ENCODE measurements at regions not wholly inside any gene's neighbourhood (a gene's known extent, or its start where the extent isn't known, plus 50 kb on each side); places are given as distances from the start of the nearest gene placed in this dataset.

DNA sequence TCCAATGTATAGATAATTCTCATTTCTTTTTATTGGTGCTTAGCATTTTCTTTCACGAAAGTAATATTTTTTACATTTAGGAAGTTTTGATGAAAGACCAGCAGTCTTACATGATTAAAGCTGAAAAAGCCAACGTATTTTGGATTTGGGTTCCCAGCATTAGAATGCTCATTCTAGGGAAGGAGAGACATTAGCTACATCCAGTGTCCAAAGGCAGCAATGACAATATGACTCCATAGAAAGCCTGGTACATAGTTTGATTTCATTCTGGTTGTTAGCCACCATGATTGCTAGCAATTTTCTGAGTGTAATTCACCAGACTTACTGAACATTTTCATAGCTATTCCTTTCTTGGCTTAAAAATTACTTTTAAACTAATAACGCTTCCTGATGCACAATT lies 1397.5 kb downstream of the PCDH7 start:
- DNase-seq = no peak

DNA sequence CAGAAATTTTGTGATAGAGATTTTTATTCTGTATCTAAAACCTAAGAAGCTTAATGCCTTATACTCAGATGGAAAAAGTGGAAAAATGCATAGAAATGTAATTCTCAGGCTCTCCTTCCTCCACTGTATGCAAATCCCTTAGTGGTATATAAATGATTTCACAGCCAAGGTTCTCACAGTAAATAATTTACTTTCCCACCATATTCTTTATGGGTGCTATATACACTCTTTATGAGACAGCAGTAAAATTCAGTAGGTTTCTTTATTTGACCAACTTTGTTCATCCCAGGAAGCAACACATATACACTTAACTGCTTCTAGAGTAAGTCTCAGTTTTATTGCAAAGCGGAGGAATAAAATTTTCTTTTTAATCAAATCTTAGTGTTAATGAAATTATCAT lies 1399.7 kb downstream of the PCDH7 start:
- DNase-seq = no peak

DNA sequence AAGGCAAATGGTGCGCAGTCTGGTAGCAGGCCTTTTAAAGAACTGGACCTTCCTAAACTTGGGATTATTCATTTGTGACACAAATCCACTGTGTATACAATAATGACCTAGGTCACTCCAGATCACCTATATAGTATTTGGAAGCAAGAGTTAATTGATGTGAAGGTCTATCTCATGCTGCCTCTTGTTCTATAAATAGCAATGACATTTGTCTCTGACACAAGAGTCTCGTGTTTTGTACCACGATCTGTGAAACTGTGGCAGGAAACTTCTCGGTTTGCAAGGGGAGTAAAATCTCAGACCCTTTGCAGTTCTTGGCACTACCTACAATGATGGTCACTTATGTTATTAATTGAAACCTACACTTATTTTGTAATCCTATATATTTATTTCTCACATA lies 1408.4 kb downstream of the PCDH7 start:
- DNase-seq = no peak

DNA sequence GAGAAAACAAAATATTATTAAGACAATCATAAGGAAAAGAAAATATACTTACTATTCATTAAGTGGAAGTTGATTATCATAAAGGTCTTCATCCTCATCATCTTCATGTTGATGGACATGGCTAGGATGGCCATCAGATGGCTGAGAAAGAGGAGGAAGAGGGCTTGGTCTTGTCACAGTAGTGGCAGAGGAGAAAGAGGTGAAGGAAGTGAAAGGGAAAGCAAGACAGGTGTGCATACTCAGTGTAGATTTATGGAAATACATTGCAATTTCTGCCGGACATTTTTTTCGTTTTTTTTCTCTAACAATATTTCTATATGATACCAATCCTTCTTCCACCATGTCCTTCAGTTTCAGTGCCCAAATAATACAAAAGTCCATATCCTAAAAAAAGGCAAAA lies 1409.8 kb downstream of the PCDH7 start:
- DNase-seq = no peak

DNA sequence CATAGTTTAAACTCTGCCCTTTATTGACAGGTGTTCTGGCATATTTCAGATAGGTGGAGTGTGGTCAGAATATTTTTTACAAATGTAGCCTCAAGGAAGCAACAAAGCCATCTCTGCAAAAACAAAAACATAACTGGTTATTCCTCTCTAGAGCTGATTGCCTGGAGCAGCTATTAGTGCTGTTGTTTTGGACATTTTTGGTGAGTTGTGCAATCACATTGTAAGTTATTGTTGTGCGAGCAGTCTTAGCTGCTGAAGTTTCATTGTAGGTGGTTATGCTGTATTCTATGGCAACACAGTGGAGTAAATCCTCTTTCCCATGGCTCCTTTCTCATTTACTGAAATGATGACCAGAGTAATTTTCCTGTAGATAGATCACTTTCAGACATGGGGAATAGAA lies 1413.0 kb downstream of the PCDH7 start:
- no peak for DNase-seq

DNA sequence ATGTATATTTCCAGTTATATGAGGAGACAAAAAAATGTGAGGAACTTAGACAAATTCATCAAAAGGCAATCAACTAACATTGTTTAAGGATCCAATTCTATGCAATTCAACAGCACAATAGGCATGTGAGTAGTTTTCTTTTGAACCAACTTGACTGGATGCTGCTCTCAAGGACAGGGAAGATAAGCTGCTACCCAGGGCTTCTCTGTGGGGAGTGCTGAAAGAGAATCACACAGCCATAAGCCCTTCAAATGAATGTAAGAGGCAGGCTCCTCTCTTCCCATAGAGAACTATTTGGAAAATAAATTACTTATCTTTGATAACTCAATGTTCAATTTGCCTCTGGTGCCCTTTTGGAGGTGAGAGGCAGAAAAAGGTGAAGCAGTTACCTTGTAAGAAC lies 1413.6 kb downstream of the PCDH7 start:
- no peak for DNase-seq

DNA sequence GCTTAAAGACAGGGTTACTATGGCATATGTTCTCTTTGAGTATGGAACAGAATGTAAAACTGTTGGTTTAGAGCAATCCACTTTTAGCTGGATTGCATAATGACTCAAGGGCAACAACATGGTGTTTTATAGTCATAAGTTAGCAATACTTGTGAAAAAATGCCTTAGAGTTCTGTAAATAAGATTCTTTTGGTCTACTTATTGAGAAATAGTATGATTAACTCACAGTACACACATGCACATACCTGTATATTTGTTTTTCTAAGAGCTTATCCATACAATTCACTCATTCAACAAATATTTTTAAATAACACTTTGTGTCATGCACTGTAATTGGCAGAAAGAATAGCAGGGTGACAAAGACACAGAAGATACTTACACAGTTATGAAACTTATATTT lies 1415.5 kb downstream of the PCDH7 start:
- DNase-seq = no peak

DNA sequence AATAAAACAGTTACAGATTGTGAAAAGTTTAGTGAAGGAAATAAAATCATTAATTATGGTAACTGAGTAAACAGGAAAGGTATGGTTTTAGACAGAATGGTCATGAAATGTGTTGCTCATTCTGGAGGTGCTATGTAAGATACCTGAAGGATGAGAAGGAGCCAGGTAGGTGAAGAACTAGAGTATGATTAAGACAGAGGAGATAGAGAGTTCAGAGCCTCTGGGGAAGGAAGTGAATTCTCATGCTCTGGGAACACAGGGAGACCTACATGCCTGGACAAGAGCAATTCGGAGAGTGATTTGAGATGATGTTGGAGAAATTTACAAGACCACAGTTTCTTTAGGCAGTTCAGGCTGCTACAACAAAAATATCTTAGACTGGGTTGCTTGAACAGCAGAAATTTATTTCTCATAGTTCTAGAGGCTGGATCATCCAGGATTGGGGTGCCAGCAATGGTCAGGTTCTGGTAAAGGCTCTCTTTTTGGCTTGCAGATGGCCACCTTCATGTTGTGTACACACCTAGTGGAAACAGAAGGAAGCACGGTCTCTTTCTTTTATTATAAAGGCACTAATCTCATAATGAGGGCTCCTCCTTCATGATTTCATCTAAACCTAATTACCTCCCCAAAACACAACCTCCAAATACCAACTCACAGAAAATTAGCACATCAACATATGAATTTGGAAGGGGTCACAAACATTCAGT lies 1416.1 kb downstream of the PCDH7 start:
- DNase-seq = no peak

DNA sequence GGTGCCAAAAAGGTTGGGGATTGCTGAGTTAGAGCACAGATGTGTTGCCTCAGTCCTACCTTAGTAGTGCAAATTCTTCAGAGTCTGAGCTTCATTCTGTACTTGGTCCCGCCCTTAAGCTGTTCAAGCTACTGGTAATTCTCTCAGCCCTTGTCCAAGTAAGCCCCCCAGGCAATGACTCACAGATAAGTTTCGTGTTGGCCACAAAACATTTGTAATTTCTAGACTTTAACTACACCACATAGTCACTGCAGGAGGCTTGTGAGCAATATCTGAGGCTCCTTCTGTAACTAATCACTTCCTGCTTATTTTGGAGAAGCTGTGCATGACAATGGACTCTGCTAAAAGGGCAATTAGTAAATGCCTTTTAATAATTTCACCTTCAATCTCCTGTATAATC lies 1420.5 kb downstream of the PCDH7 start:
- no peak for DNase-seq

DNA sequence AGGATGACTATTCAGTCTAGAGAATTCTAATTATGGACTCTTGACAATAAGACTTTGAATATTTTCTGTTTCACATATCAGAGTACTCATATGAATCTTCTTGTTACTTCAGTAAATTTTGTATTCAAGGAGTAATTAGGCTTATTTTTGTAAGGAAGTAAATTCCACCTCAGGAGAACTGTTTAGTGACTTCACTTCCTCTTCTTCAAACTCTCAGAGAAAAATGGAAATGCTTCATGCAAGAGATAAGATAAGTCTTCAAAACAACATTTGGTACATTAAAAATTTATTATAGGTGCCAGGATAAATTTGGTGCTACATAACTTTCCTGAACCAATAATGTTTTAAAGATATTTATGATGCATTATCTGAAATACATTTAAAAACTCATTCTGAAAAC lies 1421.9 kb downstream of the PCDH7 start:
- no peak for DNase-seq

DNA sequence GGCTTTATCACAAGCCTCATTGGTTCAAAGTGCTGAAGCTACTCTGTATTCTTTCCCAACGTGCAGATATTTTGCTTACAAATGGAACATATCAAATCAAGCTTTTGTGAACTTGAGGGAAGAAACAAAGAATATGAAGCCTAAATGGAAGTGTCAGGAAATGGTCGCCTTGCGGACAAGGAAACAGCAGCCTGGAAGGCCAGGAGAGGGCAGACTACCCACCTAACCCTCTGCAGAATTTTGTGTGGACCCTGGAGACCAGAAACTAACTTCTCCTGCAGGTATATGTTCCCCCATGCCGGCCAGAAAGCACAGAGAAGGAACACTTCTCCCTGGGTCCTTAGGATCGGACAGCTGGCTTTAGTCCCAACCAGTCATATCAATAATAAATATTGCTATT lies 1425.8 kb downstream of the PCDH7 start:
- no peak for DNase-seq

DNA sequence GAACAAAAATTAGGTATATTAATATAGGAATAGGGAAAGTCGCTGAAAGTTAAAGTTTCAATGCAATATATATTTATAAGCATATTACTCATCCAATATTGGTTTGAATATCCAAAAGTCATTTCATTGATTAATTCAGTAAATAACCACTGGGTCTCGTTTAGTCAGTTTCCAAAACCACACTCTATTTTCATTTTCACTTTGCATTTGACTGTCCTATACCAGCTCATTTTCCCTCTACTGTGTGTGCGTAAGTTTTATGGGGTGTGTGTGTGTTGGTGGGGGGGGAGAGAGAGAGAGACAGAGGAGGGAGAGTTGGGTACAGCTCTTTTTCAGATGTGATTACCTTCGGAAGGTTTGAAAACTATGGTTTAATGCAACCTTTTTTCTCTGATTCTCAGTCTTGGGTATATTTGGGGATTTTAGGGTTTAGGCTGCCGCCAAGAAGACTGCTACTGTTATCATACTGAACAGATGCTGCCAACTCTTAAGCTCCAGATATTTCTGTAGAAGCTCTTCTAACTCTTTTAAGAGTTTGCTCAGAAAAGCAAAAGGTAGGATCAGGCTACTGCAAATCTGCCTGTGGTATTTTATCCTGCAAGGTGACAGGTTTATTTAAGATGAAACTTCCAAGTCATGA lies 1427.4 kb downstream of the PCDH7 start:
- DNase-seq = no peak

DNA sequence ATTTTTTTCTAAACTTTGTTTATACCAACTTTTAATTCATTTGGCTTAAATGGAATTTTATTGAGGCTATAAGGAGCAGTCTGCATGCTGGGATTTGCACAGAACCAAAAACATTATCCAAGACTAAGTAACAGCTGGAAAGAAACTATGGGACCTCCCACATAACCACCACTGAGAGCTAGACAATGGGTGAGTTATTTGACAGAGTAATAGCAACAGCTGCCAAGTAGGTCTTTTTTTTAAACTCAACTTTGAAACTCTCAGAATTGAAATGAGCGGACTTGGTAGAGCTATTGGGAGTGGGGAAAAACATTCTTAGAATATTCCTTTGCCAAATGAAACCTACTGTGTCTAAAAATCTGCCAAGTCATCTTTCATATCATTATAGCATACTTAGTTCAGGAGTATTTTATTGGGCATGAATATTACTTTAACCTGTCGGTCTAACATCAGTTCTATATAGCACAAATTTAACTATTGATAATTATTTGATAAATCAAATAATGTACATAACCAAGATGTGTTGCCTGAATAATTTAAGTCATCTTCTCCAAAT lies 1428.0 kb downstream of the PCDH7 start:
- DNase-seq = no peak

DNA sequence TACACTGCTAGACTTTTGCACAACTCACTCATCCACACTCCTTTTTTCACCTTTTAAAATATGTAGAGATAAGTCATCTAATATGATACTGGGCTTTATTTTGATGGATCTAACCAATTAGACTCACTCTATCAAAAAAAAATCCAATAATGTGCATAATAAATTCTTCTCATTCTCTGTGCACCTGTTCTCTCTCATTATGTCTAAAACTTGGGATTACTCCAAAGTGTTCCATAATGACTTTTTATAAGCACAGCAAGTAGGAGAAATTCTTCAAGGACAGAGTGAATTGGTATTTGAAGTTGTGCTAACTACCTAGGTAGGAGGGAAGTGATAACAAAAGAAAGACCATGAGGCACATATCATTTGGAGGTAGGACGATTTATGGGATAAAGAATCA lies 1438.8 kb downstream of the PCDH7 start:
- DNase-seq = no peak

DNA sequence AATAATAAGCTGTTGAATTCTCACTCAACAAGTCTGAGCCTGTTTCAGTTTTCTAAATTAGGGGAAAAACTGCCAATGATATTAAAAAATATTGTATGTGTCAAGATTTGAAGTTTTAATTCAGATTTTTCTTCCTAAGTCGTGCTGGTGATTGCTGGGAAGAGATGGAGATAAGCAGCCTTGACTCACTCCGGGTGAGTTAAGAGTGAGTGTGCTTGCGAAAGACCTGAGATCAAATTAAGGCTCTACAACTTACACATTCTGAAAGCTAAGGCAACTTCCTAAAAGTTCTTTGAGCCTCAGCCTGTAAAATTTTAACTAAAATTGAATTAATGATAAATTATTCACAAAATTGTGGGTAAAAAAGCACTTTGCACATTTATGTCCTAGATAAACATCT lies 1441.2 kb downstream of the PCDH7 start:
- DNase-seq = no peak

DNA sequence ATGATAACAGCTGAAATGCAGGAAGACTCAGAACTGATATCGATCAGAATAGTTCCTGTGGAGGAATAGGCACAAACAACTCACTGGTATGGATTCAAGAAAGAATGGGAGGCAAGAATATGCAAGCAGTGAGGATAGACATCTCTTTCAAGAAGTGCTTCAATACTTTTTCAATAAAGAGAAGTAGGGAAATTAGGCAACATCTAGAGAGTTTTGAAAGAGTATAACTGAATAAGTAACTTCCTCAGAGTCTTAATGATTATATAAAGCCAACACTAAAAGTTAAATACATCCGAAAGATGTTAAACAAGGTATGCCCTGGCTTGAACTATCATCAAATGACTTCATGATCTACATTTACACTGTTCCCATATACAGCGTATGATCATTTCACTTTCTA lies 1443.0 kb downstream of the PCDH7 start:
- DNase-seq = no peak

DNA sequence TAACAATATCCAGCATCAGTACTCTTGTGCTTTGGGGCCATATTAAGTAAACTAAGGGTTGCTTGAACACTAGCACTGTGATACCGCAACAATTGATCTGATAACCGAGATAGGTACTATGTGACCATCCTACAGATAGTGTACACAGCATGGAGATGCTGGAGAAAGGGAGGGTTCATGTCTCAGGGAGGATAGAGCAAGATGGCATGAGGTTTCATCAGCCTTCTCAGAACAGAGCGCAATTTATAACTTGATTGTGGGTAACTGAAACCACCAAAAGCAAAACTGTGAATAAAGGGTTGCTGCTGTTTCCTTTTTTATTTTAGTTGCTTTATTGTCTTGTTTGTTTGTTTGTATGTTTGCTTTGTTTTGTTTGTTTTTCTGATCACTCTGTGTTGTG lies 1449.7 kb downstream of the PCDH7 start:
- no peak for DNase-seq

DNA sequence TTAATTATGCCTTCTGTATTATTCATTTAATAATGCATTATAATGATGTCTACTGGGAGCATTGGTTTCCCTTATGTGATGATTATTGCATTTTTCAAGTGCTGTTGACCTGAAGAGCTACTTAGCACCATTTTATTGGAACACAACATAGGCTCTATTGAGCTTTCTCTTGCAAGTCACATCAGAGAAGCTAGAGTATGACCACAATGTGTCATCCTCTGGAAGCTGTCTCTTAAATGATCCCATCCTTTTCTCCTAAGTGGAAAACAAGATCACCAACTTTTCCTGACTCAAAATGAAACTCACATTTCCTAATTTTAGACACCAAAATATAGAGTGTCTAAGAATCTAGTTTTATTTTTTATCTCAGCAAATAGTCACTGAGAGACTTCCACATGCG lies 1451.9 kb downstream of the PCDH7 start:
- DNase-seq = no peak

DNA sequence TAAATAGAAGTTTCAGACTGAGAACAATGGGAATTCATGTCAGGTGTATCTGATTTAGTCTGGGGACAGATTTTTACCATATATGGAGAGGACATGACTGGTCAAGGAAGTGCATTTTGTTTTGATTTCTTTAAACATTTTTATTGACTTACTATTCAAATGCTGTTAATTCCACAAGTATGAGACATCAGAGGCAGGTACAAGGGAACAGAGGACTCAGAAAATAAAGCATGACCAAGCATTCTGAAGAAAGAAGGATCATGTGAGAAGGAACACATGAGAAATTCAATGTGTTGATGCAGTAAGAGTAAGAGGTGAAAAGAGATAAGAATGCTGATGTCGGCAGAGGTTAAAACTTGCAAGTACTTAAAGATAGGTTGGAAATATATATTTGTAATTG lies 1452.6 kb downstream of the PCDH7 start:
- no peak for DNase-seq

DNA sequence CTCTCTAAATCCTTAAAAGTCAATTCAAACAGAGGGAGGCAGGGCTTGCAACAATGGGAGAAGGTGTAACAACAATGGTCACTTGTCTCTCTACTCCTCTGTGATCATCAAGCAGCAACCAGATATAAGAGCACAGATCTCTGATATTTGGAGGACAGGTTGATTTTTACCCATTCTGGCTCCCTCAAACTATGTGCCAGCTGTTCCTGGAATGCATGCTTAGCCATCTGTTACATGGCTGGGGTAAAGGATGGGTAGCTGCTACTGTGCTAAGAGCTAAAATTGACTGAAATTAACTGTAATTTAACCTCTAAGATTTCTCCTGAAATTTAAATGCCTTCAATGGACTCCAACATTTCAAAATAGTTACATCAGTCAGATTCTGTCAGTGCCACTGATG lies 1459.9 kb downstream of the PCDH7 start:
- DNase-seq = no peak

DNA sequence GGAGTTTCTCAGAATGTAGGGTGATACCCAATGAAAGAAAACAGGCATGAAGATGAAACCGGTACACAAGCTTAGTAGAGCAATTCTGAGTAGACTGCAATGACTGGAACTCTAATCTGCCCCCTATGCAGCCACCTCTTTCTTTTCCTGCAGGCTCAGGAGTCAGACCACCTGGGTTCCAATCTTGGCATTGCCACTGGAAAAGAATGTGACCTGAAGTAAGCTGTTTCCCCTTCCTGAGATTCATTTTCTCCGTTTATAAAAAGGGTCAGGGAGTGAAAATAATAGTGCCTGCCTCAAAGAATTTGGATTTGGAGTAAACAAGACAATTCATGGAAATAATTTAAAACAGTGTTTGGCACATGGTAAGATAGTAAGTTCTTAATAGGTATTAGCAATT lies 1464.0 kb downstream of the PCDH7 start:
- no peak for DNase-seq

DNA sequence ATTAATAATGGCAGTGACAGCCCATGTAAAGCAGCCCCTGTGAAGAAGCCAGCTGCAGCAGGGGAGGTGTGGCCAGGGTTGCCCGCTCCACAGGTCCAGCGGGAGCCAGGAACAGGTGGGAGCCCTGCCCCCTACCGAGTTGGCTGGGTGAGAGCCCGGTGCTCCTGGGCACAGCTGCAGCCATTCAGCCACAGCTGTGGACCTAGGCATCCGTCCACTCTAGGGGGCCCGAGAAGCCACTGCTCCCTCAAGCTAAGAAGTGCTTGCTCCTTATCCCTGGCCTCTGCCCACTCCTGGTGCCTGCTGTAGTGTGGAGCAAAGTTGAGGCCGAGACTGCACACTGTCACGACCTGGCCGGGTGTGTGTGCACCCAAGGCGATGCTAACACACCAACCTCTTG lies 1469.0 kb downstream of the PCDH7 start:
- DNase-seq = no peak

DNA sequence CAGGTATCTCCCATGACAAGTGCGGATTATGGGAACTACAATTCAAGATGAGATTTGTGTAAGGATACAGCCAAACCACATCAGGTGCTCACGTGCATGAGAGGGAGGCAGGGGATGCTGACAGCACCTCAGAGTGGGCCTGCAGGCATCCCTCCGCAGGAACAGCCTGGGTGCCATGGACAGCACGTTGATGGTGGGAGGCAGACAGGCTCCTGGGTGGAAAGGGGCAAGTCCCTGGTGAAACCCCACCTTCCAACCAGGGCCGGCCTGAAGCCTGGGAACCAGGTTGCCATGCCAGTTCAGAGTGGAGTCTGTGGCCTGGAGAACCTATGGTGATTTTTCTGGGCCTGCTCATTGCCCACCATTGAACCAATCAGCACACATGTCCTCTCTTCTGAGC lies 1469.6 kb downstream of the PCDH7 start:
- DNase-seq = no peak

DNA sequence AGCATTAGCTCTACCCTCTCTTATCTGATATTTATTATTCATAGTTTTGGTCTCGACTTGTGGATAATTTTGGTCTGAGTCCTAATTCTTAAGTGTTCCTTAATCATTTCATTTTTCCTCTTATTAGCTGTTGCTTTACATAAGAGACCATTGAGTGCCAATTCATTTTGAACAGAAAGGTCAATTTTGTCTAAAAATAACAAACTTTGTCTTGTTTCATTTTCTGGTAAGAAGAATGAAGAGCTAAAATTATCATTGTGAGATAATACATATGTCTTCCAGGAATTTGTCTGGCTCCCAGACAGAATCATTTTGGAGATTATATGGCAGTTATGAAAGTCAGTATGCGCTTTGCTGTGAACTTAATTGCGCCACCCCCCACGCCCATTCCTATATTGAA lies 1471.8 kb downstream of the PCDH7 start:
- DNase-seq = no peak

DNA sequence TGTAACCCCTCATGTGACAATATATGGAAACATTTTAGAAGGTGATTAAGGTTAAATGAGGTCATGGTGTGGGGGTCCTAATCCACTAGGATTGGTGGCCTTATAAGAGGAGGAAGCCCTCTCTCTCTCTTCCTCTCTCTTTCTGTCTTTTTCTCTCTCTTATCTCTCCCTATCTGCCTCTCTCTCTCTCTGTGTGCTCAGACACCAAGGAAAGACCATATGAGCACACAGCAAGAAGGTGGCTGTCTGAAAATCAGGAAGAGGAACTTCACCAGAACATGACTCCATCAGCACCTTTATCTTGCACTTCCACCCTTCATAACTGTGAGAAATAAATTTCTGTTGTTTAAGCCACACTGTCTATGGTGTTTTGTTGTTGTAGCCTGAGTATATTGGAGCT lies 1472.2 kb downstream of the PCDH7 start:
- DNase-seq = no peak
